ENCODE measurements at regions not wholly inside any gene's neighbourhood (a gene's known extent, or its start where the extent isn't known, plus 50 kb on each side); places are given as distances from the start of the nearest gene placed in this dataset.

GRCh38 chr14:89012282-89013097 is 188.0 kb downstream of the TTC8 start:
- H3K9me3 ChIP-seq = no peaks in the 10 kb centered on the region
- WGBS = 74% methylated on average over 14 of the region's 14 CpGs
- no peak for DNase-seq (ENCODE audit: low spot score in 2 of 2)
- H3K27me3 ChIP-seq = peaks cover 16% of the 10 kb centered on the region
- H3K36me3 ChIP-seq = no peaks in the 10 kb centered on the region
- no peaks in the 10 kb centered on the region for H3K4me1 ChIP-seq
- H3K27ac ChIP-seq = no peak overlapping the region
- TF ChIP-seq CTCF (IDR thresholded peaks at IDR 0.05) (no peak), POLR2AphosphoS5 (IDR thresholded peaks at IDR 0.05) (no peak), POLR2A (IDR thresholded peaks at IDR 0.05) (no peak), EP300 (IDR thresholded peaks at IDR 0.05) (no peak)
- no peak overlapping the region for H3K4me3 ChIP-seq

- no peak for TF ChIP-seq POLR2A (IDR thresholded peaks at IDR 0.05)
- no peak for TF ChIP-seq EP300 (IDR thresholded peaks at IDR 0.05)
- TF ChIP-seq CTCF (IDR thresholded peaks at IDR 0.05) = no peak
- TF ChIP-seq POLR2AphosphoS5 (IDR thresholded peaks at IDR 0.05) = no peak
- Histone ChIP-seq H3K4me1 (no peaks in the 10 kb centered on the region), H3K9me3 (no peaks in the 10 kb centered on the region), H3K27me3 (peaks cover 16% of the 10 kb centered on the region), H3K36me3 (no peaks in the 10 kb centered on the region), H3K4me3 (no peak overlapping the region), H3K27ac (no peak overlapping the region)
- 73% methylated on average over 7 of the region's 7 CpGs for WGBS
- DNase-seq (ENCODE audit: low spot score in 2 of 2) = no peak
These were observed 188.7 kb downstream of the TTC8 start for GRCh38 chr14:89013098-89013504.

GRCh38 chr14:89013698-89014568 is 189.5 kb downstream of the TTC8 start:
- DNase-seq (ENCODE audit: low spot score in 2 of 2) = no peak
- peaks cover 16% of the 10 kb centered on the region for H3K27me3 ChIP-seq
- H3K4me1 ChIP-seq = no peaks in the 10 kb centered on the region
- no peak overlapping the region for H3K4me3 ChIP-seq
- WGBS = 45% methylated on average over 11 of the region's 11 CpGs
- TF ChIP-seq POLR2A (IDR thresholded peaks at IDR 0.05) = no peak
- TF ChIP-seq CTCF (IDR thresholded peaks at IDR 0.05) = no peak
- no peak for TF ChIP-seq POLR2AphosphoS5 (IDR thresholded peaks at IDR 0.05)
- no peak for TF ChIP-seq EP300 (IDR thresholded peaks at IDR 0.05)
- H3K36me3 ChIP-seq = no peaks in the 10 kb centered on the region
- no peaks in the 10 kb centered on the region for H3K9me3 ChIP-seq
- no peak overlapping the region for H3K27ac ChIP-seq

- DNase-seq (ENCODE audit: low spot score in 2 of 2) = no peak
- WGBS = 59% methylated on average over 2 of the region's 2 CpGs
These were observed 190.1 kb downstream of the TTC8 start for GRCh38 chr14:89014569-89014850.

More at GRCh38 chr14:89014569-89014850, 190.1 kb downstream of the TTC8 start:
- H3K4me3 ChIP-seq = no peak overlapping the region
- TF ChIP-seq POLR2AphosphoS5 (IDR thresholded peaks at IDR 0.05) (no peak), CTCF (IDR thresholded peaks at IDR 0.05) (no peak), EP300 (IDR thresholded peaks at IDR 0.05) (no peak), POLR2A (IDR thresholded peaks at IDR 0.05) (no peak)
- no peaks in the 10 kb centered on the region for H3K9me3 ChIP-seq
- no peaks in the 10 kb centered on the region for H3K4me1 ChIP-seq
- no peak overlapping the region for H3K27ac ChIP-seq
- H3K36me3 ChIP-seq = no peaks in the 10 kb centered on the region
- peaks cover 16% of the 10 kb centered on the region for H3K27me3 ChIP-seq

All from suprapubic skin (tissue), 4 donors.